HEK293T (cell line): ENCODE measurements at regions not wholly inside any gene's neighbourhood (a gene's known extent, or its start where the extent isn't known, plus 50 kb on each side); places are given as distances from the start of the nearest gene placed in this dataset.

ENCODE experiments used
- ARNT ChIP-seq: fragments of 450-650 bp; IDR thresholded peaks from 2 replicates; pipeline ENCODE4 v1.6.1; 2017; ENCODE audit warnings: mild to moderate bottlenecking
- BHLHE40 ChIP-seq: fragments of 450-650 bp; IDR thresholded peaks from 2 replicates; pipeline ENCODE4 v1.6.1; 2016; ENCODE audit warnings: mild to moderate bottlenecking, moderate library complexity, borderline replicate concordance
- CTBP1 ChIP-seq: fragments of 450-650 bp; IDR thresholded peaks from 2 replicates; pipeline ENCODE4 v1.6.1; 2016; ENCODE audit warnings: borderline replicate concordance
- ELF4 ChIP-seq: fragments of 450-650 bp; IDR thresholded peaks from 2 replicates; pipeline ENCODE4 v1.6.1; 2017; ENCODE audit warnings: antibody characterized with exemption
- FOXA1 ChIP-seq: fragments of 450-650 bp; IDR thresholded peaks from 2 replicates; pipeline ENCODE4 v1.6.1; 2016; ENCODE audit warnings: mild to moderate bottlenecking
- FOXK2 ChIP-seq: fragments of 450-650 bp; IDR thresholded peaks from 2 replicates; pipeline ENCODE4 v1.6.1; 2016; ENCODE audit warnings: mild to moderate bottlenecking
- HDGF ChIP-seq: fragments of 450-650 bp; IDR thresholded peaks from 2 replicates; pipeline ENCODE4 v1.6.1; 2017; ENCODE audit warnings: antibody characterized with exemption, borderline replicate concordance
- LEF1 ChIP-seq: fragments of 450-650 bp; IDR thresholded peaks from 2 replicates; pipeline ENCODE4 v1.6.1; 2017; ENCODE audit warnings: mild to moderate bottlenecking, borderline replicate concordance
- SP1 ChIP-seq: fragments of 450-650 bp; IDR thresholded peaks from 2 replicates; pipeline ENCODE4 v1.6.1; 2017
- SUZ12 ChIP-seq: fragments of 450-650 bp; IDR thresholded peaks from 2 replicates; pipeline ENCODE4 v1.6.1; 2016; ENCODE audit warnings: mild to moderate bottlenecking
- TARDBP ChIP-seq: fragments of 450-650 bp; IDR thresholded peaks from 2 replicates; pipeline ENCODE4 v1.6.1; 2016
- ZNF384 ChIP-seq: fragments of 450-650 bp; IDR thresholded peaks from 2 replicates; pipeline ENCODE4 v1.6.1; 2016
- TF ChIP-seq, protein P1 (sequence below): fragments of 450-650 bp; IDR thresholded peaks from 2 replicates; pipeline ENCODE4 v1.6.1; 2016

DNA sequence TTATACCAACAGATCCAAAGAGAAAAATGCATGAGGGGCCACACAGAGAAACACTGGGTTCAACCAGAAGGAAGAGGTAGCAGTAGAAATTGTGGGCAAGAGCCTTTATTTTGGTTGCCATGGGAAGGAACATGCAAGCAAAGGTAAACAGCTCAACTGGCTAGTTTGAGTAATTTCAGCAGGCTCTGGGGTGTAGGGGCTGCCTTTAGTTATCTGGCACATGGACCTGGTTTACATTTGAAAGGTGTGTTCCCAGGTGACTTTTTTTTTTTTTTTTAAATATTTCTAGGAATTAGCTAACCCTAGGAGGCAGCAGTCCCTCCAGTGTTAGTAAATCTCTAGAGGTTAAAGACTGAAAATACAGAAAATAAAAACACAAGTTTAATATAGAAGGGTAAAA is 481.9 kb downstream of the ACTRT1 start:
- TF ChIP-seq BHLHE40 (no peak), FOXA1 (no peak), FOXK2 (no peak), ARNT (no peak), SP1 (no peak), ZNF384 (no peak), LEF1 (no peak), ELF4 (no peak), TARDBP (no peak), CTBP1 (no peak), SUZ12 (no peak), HDGF (no peak)
- TF ChIP-seq, protein P1, sequence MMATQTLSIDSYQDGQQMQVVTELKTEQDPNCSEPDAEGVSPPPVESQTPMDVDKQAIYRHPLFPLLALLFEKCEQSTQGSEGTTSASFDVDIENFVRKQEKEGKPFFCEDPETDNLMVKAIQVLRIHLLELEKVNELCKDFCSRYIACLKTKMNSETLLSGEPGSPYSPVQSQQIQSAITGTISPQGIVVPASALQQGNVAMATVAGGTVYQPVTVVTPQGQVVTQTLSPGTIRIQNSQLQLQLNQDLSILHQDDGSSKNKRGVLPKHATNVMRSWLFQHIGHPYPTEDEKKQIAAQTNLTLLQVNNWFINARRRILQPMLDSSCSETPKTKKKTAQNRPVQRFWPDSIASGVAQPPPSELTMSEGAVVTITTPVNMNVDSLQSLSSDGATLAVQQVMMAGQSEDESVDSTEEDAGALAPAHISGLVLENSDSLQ = no peak
